HL-60 (cell line): ENCODE measurements at regions not wholly inside any gene's neighbourhood (a gene's known extent, or its start where the extent isn't known, plus 50 kb on each side); places are given as distances from the start of the nearest gene placed in this dataset.

Experiments used
- CTCF ChIP-seq: IDR thresholded peaks from one replicate; pipeline ENCODE4 v1.5.1; 2011; ENCODE audit warnings: low read length, control low read depth, inconsistent platforms; ENCODE audit not compliant: insufficient read depth
- POLR2AphosphoS5 ChIP-seq: IDR thresholded peaks from 2 replicates; pipeline ENCODE4 v1.6.1; 2012; ENCODE audit warnings: low read depth
- REST ChIP-seq: IDR thresholded peaks from 2 replicates; pipeline ENCODE4 v1.6.1; 2012; ENCODE audit warnings: low read depth; ENCODE audit not compliant: insufficient replicate concordance

- TF ChIP-seq CTCF = no peak
- no peak for TF ChIP-seq POLR2AphosphoS5
- TF ChIP-seq REST = no peak
These were observed 264.5 kb downstream of the RND3 start for GRCh38 chr2:150222942-150223341.
